GM12878 (cell line): ENCODE measurements at regions not wholly inside any gene's neighbourhood (a gene's known extent, or its start where the extent isn't known, plus 50 kb on each side); places are given as distances from the start of the nearest gene placed in this dataset.

Experiments used
- BHLHE40 ChIP-seq, 2 experiments: fragments of 450-650 bp in 1 of 2; IDR thresholded peaks; 2 replicates each; pipeline ENCODE4 v1.6.1; 2011 to 2017; ENCODE audit warnings: low read depth in 2 of 2, borderline replicate concordance in 1 of 2, improper control_type of control experiment in 1 of 2, low read length in 1 of 2, mild to moderate bottlenecking in 1 of 2
- CHD1 ChIP-seq: IDR thresholded peaks from 2 replicates; pipeline ENCODE4 v1.6.1; 2012; ENCODE audit warnings: low read depth, low read length, improper control_type of control experiment
- EGR1 ChIP-seq, 2 experiments: IDR thresholded peaks; 1 replicate in 1 of 2; 2 replicates in 1 of 2; pipeline ENCODE4 v1.6.1; 2011 to 2012; ENCODE audit warnings: low read depth in 2 of 2, low read length in 2 of 2, borderline replicate concordance in 1 of 2, mild to moderate bottlenecking in 1 of 2, moderate library complexity in 1 of 2
- RELB ChIP-seq: fragments of 450-650 bp; IDR thresholded peaks from 2 replicates; pipeline ENCODE4 v1.6.1; 2017; ENCODE audit warnings: low read depth, mild to moderate bottlenecking, moderate library complexity
- USF2 ChIP-seq: IDR thresholded peaks from 2 replicates; pipeline ENCODE4 v1.6.1; 2011; ENCODE audit warnings: low read depth, low read length, improper control_type of control experiment, borderline replicate concordance
- ZBTB40 ChIP-seq: fragments of 450-650 bp; IDR thresholded peaks from 2 replicates; pipeline ENCODE4 v1.6.1; 2016; ENCODE audit warnings: mild to moderate bottlenecking, moderate library complexity, borderline replicate concordance

- TF ChIP-seq RELB, result no peak
- TF ChIP-seq EGR1 (IDR thresholded peaks at IDR 0.05; ENCODE audit: borderline replicate concordance in 1 of 2, low read depth in 2 of 2, low read length in 2 of 2), result no peak
- TF ChIP-seq BHLHE40 (IDR thresholded peaks at IDR 0.05; ENCODE audit: borderline replicate concordance in 1 of 2, low read depth in 2 of 2, low read length in 1 of 2), result no peak
- no peak for TF ChIP-seq USF2
- no peak for TF ChIP-seq CHD1
- no peak for TF ChIP-seq ZBTB40
Observed at GRCh38 chr12:39123580-39124253, 218.3 kb upstream of the CPNE8 start (continued).
